Endothelial cell of umbilical vein (primary cell): ENCODE measurements at regions not wholly inside any gene's neighbourhood (a gene's known extent, or its start where the extent isn't known, plus 50 kb on each side); places are given as distances from the start of the nearest gene placed in this dataset.

ENCODE experiments used
- BruUV-seq: library from RNA; stranded (reverse); fragments of 400-500 nt; replicated peaks from 2 replicates; lab custom pipeline; 2021; lab: Mats Ljungman, UMichigan
- CTCF ChIA-PET: fragments of 300-600, 350-600 bp; sonication (Branson Sonifier 250); formaldehyde crosslinking; loops from one replicate; lab custom pipeline; 2021; ENCODE audit warnings: antibody characterized with exemption, inconsistent platforms; lab: Charles Lee
- POLR2A ChIA-PET: fragments of 300-600, 350-600 bp; sonication (Branson Sonifier 250); formaldehyde crosslinking; loops from one replicate; lab custom pipeline; 2021; ENCODE audit warnings: antibody characterized with exemption, inconsistent platforms; lab: Charles Lee
- DNase-seq: peaks from one replicate; pipeline ENCODE4 v3.0.0-alpha.2; 2011; ENCODE audit warnings: low read depth, low spot score
- FAIRE-seq: peaks from 2 replicates; lab custom pipeline; 2011; peaks lifted over from hg19 to GRCh38; lab: Jason Lieb, UNC
- H2AFZ ChIP-seq: 2 replicates; pipeline ENCODE4 v1.6.0; 2012; ENCODE audit warnings: low read depth, low read length, control low read depth, inconsistent platforms
- H3K27ac ChIP-seq: 2 replicates; pipeline ENCODE4 v1.5.1; 2011; ENCODE audit warnings: low read depth, mild to moderate bottlenecking, control low read depth, low read length, moderate library complexity; ENCODE audit not compliant: insufficient read depth
- H3K27me3 ChIP-seq, 2 experiments: 2 replicates each; pipeline versions ENCODE4 v1.6.0 to v1.6.1; 2011; ENCODE audit warnings: low read length in 2 of 2, mixed read lengths in 1 of 2; ENCODE audit not compliant: control insufficient read depth in 2 of 2, insufficient read depth in 2 of 2
- H3K36me3 ChIP-seq, 2 experiments: 2 replicates in 1 of 2; 3 replicates in 1 of 2; pipeline ENCODE4 v1.5.1; 2011; ENCODE audit warnings: low read length in 2 of 2, mild to moderate bottlenecking in 1 of 2, moderate library complexity in 1 of 2; ENCODE audit not compliant: control insufficient read depth in 2 of 2, insufficient read depth in 2 of 2; ENCODE audit errors: extremely low read depth in 1 of 2
- H3K4me1 ChIP-seq: 3 replicates; pipeline ENCODE4 v1.5.1; 2011; ENCODE audit warnings: mild to moderate bottlenecking, low read length; ENCODE audit not compliant: control insufficient read depth, insufficient read depth; ENCODE audit errors: extremely low read depth
- H3K4me2 ChIP-seq: 2 replicates; pipeline ENCODE4 v1.6.1; 2011; ENCODE audit warnings: low read length, control low read depth, mixed read lengths; ENCODE audit not compliant: insufficient read depth
- H3K4me3 ChIP-seq, 3 experiments: fragments of 200-600 bp in 1 of 3; sonication (generic), shearing (Covaris generic) in 1 of 3; replicated peaks in 1 of 3; 2 replicates each; pipeline ENCODE4 v1.5.1; 2011 to 2016; ENCODE audit warnings: control low read depth in 3 of 3, low read length in 3 of 3, mild to moderate bottlenecking in 2 of 3, inconsistent platforms in 1 of 3, low read depth in 1 of 3, moderate library complexity in 1 of 3; ENCODE audit not compliant: insufficient read depth in 1 of 3
- H3K79me2 ChIP-seq: 2 replicates; pipeline ENCODE4 v1.6.0; 2012; ENCODE audit warnings: low read length, inconsistent platforms; ENCODE audit not compliant: control insufficient read depth, insufficient read depth
- H3K9ac ChIP-seq: replicated peaks from 2 replicates; pipeline ENCODE3; 2011; ENCODE audit warnings: low read length, control low read depth; ENCODE audit not compliant: insufficient read depth; ENCODE audit errors: extremely low read depth
- H3K9me1 ChIP-seq: replicated peaks from 3 replicates; pipeline ENCODE4 v1.6.0; 2011; ENCODE audit warnings: mild to moderate bottlenecking, low read length; ENCODE audit not compliant: control insufficient read depth, insufficient read depth; ENCODE audit errors: extremely low read depth
- H3K9me3 ChIP-seq: replicated peaks from 2 replicates; pipeline ENCODE4 v1.5.1; 2012; ENCODE audit warnings: low read length, inconsistent platforms; ENCODE audit not compliant: control insufficient read depth, insufficient read depth
- H4K20me1 ChIP-seq: replicated peaks from 2 replicates; pipeline ENCODE3; 2011; ENCODE audit warnings: mild to moderate bottlenecking, low read length; ENCODE audit not compliant: control insufficient read depth, insufficient read depth; ENCODE audit errors: extremely low read depth
- EZH2 ChIP-seq: IDR thresholded peaks from 2 replicates; pipeline ENCODE4 v1.6.1; 2012; ENCODE audit warnings: borderline replicate concordance, low read depth, mild to moderate bottlenecking, moderate library complexity, low read length, inconsistent platforms; ENCODE audit not compliant: severe bottlenecking
- FOS ChIP-seq: IDR thresholded peaks from 2 replicates; pipeline ENCODE4 v1.6.1; 2011; ENCODE audit warnings: mild to moderate bottlenecking, low read length, moderate library complexity, borderline replicate concordance; ENCODE audit not compliant: insufficient read depth
- GATA2 ChIP-seq: IDR thresholded peaks from 2 replicates; pipeline ENCODE4 v1.7.0; 2011; ENCODE audit warnings: low read depth, mild to moderate bottlenecking, moderate library complexity, mixed read lengths, low read length; ENCODE audit not compliant: insufficient read length, insufficient read depth
- MYC ChIP-seq: IDR thresholded peaks from one replicate; pipeline ENCODE4 v1.6.1; 2011; ENCODE audit warnings: mild to moderate bottlenecking, low read depth, low read length
- POLR2A ChIP-seq: IDR thresholded peaks from 2 replicates; pipeline ENCODE4 v1.6.1; 2012; ENCODE audit warnings: low read depth, mild to moderate bottlenecking, control low read depth, low read length
- POLR2AphosphoS5 ChIP-seq: IDR thresholded peaks from 2 replicates; pipeline ENCODE4 v1.6.1; 2012; ENCODE audit warnings: low read depth, mild to moderate bottlenecking, control low read depth, low read length, moderate library complexity; ENCODE audit not compliant: insufficient read depth
- dilution Hi-C: fragments of 300-500 bp; cut with MboI; formaldehyde crosslinking; loops from one replicate; pipeline ENCODE4 v1.15.0; 2019; ENCODE audit warnings: low sequenced_read_pairs; ENCODE audit not compliant: extremely low pct_ligation_motif_present
- intact Hi-C: fragments of 100-400 bp; cut with micrococcal nuclease; formaldehyde crosslinking; loops from one replicate; pipeline ENCODE4 v1.10.0; 2022
- TF ChIP-seq, protein P1 (sequence below): IDR thresholded peaks from 2 replicates; pipeline ENCODE4 v1.6.1; 2011; ENCODE audit not compliant: insufficient read depth, insufficient read length

DNA sequence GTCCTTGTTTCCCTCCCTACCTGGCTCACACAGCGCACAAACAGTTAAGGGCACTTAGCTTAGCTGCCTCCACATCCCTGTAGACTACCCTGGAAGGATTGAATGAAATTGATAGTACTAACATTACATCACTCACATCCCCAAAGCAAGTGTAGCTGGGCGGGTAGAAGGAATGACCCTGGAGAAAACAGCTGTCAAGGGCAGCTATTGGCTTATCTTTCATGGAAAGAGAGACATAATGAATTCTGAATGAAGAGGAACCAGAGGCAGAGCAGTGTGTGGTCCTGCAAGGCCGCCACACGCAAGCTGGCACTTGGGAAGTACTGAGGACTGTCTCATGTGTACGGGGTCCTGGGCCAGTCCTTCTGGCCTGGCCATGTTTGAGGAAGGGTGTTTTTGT lies 369.6 kb upstream of the RGMA start:
- TF ChIP-seq MYC (no peak), GATA2 (no peak), EZH2 (no peak), POLR2A (no peak)
- TF ChIP-seq, protein P1, sequence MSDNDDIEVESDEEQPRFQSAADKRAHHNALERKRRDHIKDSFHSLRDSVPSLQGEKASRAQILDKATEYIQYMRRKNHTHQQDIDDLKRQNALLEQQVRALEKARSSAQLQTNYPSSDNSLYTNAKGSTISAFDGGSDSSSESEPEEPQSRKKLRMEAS, result no peak
- H3K27me3 ChIP-seq, result no peaks in the 10 kb centered on the region
- no peaks in the 10 kb centered on the region for H3K79me2 ChIP-seq
- H3K9me1 ChIP-seq, result no peaks in the 10 kb centered on the region
- FAIRE-seq (no peak), DNase-seq (no peak)
- dilution Hi-C loops (no loop called here), intact Hi-C loops (no loop called here)
- no peak overlapping the region for H2AFZ ChIP-seq
- H3K27ac ChIP-seq, result no peak overlapping the region
- no peaks in the 10 kb centered on the region for H3K9me3 ChIP-seq
- ChIA-PET POLR2A (no interaction called here), CTCF (no interaction called here)
- H3K4me1 ChIP-seq, result no peaks in the 10 kb centered on the region
- no peaks in the 10 kb centered on the region for H3K36me3 ChIP-seq
- H3K4me3 ChIP-seq, result no peak overlapping the region
- H3K9ac ChIP-seq, result no peak overlapping the region
- BruUV-seq, result no TSS peak
- no peaks in the 10 kb centered on the region for H4K20me1 ChIP-seq
- H3K4me2 ChIP-seq, result no peak overlapping the region

DNA sequence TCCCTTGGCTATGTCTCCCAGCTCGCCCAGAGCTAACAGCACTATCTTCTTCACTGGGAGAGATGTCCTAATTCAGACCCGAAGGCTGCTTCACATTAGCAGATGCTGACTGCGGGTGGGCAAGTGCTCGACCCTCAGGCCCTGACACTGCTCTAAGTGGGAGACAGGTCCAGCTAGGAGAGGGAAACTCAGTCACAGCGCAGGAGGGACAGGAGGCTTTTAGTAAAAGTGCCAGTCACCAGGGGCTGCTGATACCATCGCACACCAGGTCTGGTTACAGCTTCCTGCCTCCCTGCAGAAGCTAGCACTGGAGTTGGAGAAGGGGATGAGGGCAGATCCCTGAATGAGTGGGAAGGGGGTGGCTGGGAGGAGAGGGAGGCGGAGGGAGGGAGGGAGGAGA lies 365.8 kb upstream of the RGMA start:
- intact Hi-C loops, result no loop called here
- dilution Hi-C loops, result no loop called here
- Histone ChIP-seq H2AFZ (no peak overlapping the region), H3K79me2 (no peaks in the 10 kb centered on the region), H3K4me1 (no peaks in the 10 kb centered on the region), H3K9ac (no peak overlapping the region), H3K27me3 (no peaks in the 10 kb centered on the region), H3K36me3 (no peaks in the 10 kb centered on the region), H3K4me3 (no peak overlapping the region), H3K27ac (no peak overlapping the region), H3K9me1 (no peaks in the 10 kb centered on the region), H4K20me1 (no peaks in the 10 kb centered on the region), H3K4me2 (no peak overlapping the region), H3K9me3 (no peaks in the 10 kb centered on the region)
- ChIA-PET POLR2A (no interaction called here), CTCF (no interaction called here)
- FAIRE-seq, result no peak
- DNase-seq, result no peak
- TF ChIP-seq GATA2, result no peak
- no peak for TF ChIP-seq FOS
- TF ChIP-seq, protein P1, result no peak
- TF ChIP-seq POLR2AphosphoS5, result no peak
- BruUV-seq, result no TSS peak
